ENCODE measurements at regions not wholly inside any gene's neighbourhood (a gene's known extent, or its start where the extent isn't known, plus 50 kb on each side); places are given as distances from the start of the nearest gene placed in this dataset.

GRCh38 chr14:29140016-29140415 lies 373.4 kb downstream of the FOXG1 start:
- TF ChIP-seq CTCF (IDR thresholded peaks at IDR 0.05; ENCODE audit: insufficient read depth, low read length) (no peak), REST (IDR thresholded peaks at IDR 0.05; ENCODE audit: insufficient replicate concordance, low read depth) (no peak), POLR2AphosphoS5 (IDR thresholded peaks at IDR 0.05; ENCODE audit: low read depth) (no peak), SPI1 (IDR thresholded peaks at IDR 0.05; ENCODE audit: borderline replicate concordance, low read depth) (no peak)
